SH-SY5Y (cell line): ENCODE measurements at regions not wholly inside any gene's neighbourhood (a gene's known extent, or its start where the extent isn't known, plus 50 kb on each side); places are given as distances from the start of the nearest gene placed in this dataset.

Source experiments
- GATA2 ChIP-seq: IDR thresholded peaks from 2 replicates; pipeline ENCODE4 v1.6.1; 2011; ENCODE audit warnings: mild to moderate bottlenecking, low read depth, low read length
- GATA3 ChIP-seq: IDR thresholded peaks from 2 replicates; pipeline ENCODE4 v1.6.1; 2011; ENCODE audit warnings: low read depth, mild to moderate bottlenecking, low read length, moderate library complexity

DNA sequence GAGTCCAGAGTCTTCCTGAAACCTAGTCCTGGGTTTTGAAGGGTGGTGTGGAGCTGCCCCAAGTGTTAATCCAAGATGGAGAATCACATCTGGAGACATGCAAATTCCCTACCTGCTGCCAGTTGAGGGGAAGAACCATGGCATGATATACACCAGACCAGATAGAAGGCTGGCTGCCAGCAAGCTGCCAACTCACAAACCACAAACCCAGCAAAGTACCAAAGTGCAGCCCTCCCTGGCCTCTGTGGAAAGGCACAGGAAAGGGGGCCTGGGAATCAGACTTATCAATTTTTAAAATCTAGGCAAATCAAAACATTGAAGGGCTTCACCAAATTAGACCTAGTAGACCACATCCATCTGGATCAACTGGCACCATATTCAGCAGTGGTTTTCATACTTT is 157.0 kb downstream of the TMEM26 start:
- TF ChIP-seq GATA2, result no peak
- TF ChIP-seq GATA3, result no peak
